Spleen (tissue), 11 donors: ENCODE measurements at regions not wholly inside any gene's neighbourhood (a gene's known extent, or its start where the extent isn't known, plus 50 kb on each side); places are given as distances from the start of the nearest gene placed in this dataset.

Experiments
- DNase-seq: peaks from one replicate; pipeline ENCODE4 v3.0.0-alpha.2; 2020
- H3K27ac ChIP-seq, 8 donors: fragments of 200-600 bp; sonication (generic) in 7 of 8; 1 replicate in 4 of 8; 2 replicates in 4 of 8; pipeline versions ENCODE4 v1.5.0 to v1.8.0; 2016 to 2021; ENCODE audit warnings: inconsistent platforms in 4 of 8, mild to moderate bottlenecking in 4 of 8, moderate library complexity in 1 of 8
- H3K27me3 ChIP-seq, 7 donors: fragments of 200-600 bp; sonication (generic) in 6 of 7; replicated peaks in 1 of 7; 1 replicate in 4 of 7; 2 replicates in 3 of 7; pipeline versions ENCODE4 v1.5.0 to v1.8.0; 2016 to 2021; ENCODE audit warnings: inconsistent platforms in 3 of 7, mild to moderate bottlenecking in 1 of 7
- H3K36me3 ChIP-seq, 6 donors: fragments of 200-600 bp; sonication (generic) in 5 of 6; 1 replicate in 4 of 6; 2 replicates in 2 of 6; pipeline versions ENCODE4 v1.5.0 to v1.8.0; 2016 to 2021; ENCODE audit warnings: inconsistent platforms in 2 of 6
- H3K4me1 ChIP-seq, 6 donors: fragments of 200-600 bp; sonication (generic) in 5 of 6; 1 replicate in 3 of 6; 2 replicates in 3 of 6; pipeline versions ENCODE4 v1.5.0 to v1.8.0; 2016 to 2021; ENCODE audit warnings: inconsistent platforms in 3 of 6
- H3K4me3 ChIP-seq, 8 donors: fragments of 200-600 bp; sonication (generic) in 7 of 8; 1 replicate in 4 of 8; 2 replicates in 4 of 8; pipeline versions ENCODE4 v1.5.0 to v1.8.0; 2016 to 2021; ENCODE audit warnings: inconsistent platforms in 4 of 8, mild to moderate bottlenecking in 4 of 8, moderate library complexity in 2 of 8
- H3K9me3 ChIP-seq, 8 donors: fragments of 200-600 bp; sonication (generic) in 7 of 8; 1 replicate in 4 of 8; 2 replicates in 4 of 8; pipeline versions ENCODE4 v1.5.0 to v1.8.0; 2016 to 2021; ENCODE audit warnings: inconsistent platforms in 4 of 8
- POLR2A ChIP-seq, 3 donors: fragments of 450-650 bp; IDR thresholded peaks; one replicate each; pipeline ENCODE4 v1.5.1; 2017; ENCODE audit warnings: antibody characterized with exemption in 3 of 3, mild to moderate bottlenecking in 1 of 3
- POLR2AphosphoS5 ChIP-seq, 3 donors: sonication (generic); formaldehyde crosslinking; IDR thresholded peaks; one replicate each; pipeline ENCODE4 v1.5.1; 2017; ENCODE audit warnings: antibody characterized with exemption in 3 of 3
- WGBS, 5 donors: extraction: QIAGEN DNeasy Blood & Tissue Kit in 3 of 5; methylation state at CpG; one replicate each; pipeline versions ENCODE4 v1.1.5 to v1.1.7; 2013 to 2018; 5-methylcytosine and 5-hydroxymethylcytosine counted together
- intact Hi-C: fragments of 100-400 bp; cut with DNase I; formaldehyde crosslinking; loops from one replicate; pipeline ENCODE4 v1.15.0; 2023; ENCODE audit warnings: low total_unique reads
- TF ChIP-seq, protein P1 (sequence below), 11 experiments: fragments of 200-600 bp in 7 of 11; fragments of 450-650 bp in 4 of 11; sonication (generic) in 4 of 11; IDR thresholded peaks in 8 of 11; conservative IDR thresholded peaks in 3 of 11; 1 replicate in 7 of 11; 2 replicates in 4 of 11; pipeline versions ENCODE4 v1.4.0 to v1.8.0; 2016 to 2021; ENCODE audit warnings: antibody characterized with exemption in 11 of 11, inconsistent platforms in 4 of 11, mild to moderate bottlenecking in 1 of 11
- donor health status: healthy with polysubstance abuse.
- donor health status: DM: no; HTN: no; CAD: no; lungs with moderate emphysema.
- donor health status: DM: no; HTN: no; CAD: no.
- donor health status: Bipolar disorder and iron deficiency.
- donor health status: healthy.
- donor health status: DM: no; HTN: no; CAD: no.
- donor health status: DM: yes; HTN: yes; CAD: no.

DNA sequence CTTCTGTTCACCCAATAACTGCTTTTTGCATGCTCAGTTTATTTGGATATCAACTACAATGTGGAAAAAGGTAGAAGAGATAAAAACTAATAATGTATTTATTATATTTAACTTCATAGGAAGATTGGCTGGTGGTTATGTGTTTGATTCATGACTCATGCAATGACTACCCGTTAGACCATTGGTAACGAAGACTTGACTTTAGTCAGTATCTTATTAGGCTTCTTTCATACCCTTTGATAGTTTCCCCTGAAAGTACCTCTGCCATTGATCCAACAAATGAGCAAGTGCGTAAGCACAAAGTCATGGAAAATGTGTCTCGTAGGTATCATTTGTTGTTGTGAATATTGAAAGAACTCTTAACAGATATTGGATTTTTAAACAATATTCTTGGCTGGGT lies 394.7 kb downstream of the PPP3CA start:
- intact Hi-C loops, result no loop called here
- TF ChIP-seq POLR2A (IDR thresholded peaks at IDR 0.05) (no peak), POLR2AphosphoS5 (IDR thresholded peaks at IDR 0.05) (no peak)
- TF ChIP-seq, protein P1, sequence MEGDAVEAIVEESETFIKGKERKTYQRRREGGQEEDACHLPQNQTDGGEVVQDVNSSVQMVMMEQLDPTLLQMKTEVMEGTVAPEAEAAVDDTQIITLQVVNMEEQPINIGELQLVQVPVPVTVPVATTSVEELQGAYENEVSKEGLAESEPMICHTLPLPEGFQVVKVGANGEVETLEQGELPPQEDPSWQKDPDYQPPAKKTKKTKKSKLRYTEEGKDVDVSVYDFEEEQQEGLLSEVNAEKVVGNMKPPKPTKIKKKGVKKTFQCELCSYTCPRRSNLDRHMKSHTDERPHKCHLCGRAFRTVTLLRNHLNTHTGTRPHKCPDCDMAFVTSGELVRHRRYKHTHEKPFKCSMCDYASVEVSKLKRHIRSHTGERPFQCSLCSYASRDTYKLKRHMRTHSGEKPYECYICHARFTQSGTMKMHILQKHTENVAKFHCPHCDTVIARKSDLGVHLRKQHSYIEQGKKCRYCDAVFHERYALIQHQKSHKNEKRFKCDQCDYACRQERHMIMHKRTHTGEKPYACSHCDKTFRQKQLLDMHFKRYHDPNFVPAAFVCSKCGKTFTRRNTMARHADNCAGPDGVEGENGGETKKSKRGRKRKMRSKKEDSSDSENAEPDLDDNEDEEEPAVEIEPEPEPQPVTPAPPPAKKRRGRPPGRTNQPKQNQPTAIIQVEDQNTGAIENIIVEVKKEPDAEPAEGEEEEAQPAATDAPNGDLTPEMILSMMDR (IDR thresholded peaks at IDR 0.05 in 8 of 11, conservative IDR thresholded peaks at IDR 0.05 in 3 of 11), result no peak
- no peak for DNase-seq
- Histone ChIP-seq H3K36me3 (no peaks in the 10 kb centered on the region), H3K4me1 (no peaks in the 10 kb centered on the region), H3K27me3 (no peaks in the 10 kb centered on the region), H3K9me3 (no peaks in the 10 kb centered on the region), H3K27ac (no peak overlapping the region), H3K4me3 (no peak overlapping the region)
- 75 to 89% (median 88%) methylated on average over 4 of the region's 4 CpGs for WGBS, 5 donors

DNA sequence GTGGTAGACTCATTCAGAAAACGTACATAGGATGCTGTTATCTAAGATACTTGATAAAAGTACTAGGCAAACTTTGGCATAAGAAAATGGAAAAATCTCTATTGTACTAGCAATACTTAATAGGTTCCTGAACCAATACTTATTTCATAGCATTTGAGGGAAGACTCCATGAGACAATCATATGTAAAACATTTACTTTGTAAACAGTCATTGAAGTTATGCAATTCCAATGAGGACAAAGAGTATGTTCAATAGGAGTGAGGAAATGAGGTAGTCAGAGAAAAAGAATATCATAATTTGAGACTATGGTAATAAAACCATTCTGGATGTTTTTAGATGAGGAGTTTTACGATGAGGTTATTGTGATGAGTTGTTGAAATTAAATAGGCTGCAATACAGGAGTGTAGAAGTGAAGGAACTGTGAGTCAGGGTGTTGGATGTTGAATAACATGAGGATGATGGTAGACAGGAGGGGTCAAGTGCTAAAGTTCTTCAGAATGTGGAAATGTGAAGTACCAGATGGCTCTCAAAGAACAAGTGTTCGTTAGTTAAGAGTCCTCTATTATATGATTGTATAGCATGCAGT lies 397.9 kb downstream of the PPP3CA start:
- Histone ChIP-seq H3K27ac (no peak overlapping the region), H3K9me3 (peaks cover 0 to 15% (median 0%) of the 10 kb centered on the region in 8 donors), H3K4me3 (no peak overlapping the region), H3K4me1 (no peaks in the 10 kb centered on the region), H3K36me3 (no peaks in the 10 kb centered on the region), H3K27me3 (no peaks in the 10 kb centered on the region)
- DNase-seq, result no peak
- WGBS, 5 donors, result 70 to 90% (median 81%) methylated on average over 3 of the region's 3 CpGs
- TF ChIP-seq POLR2A (IDR thresholded peaks at IDR 0.05), result no peak
- no peak for TF ChIP-seq POLR2AphosphoS5 (IDR thresholded peaks at IDR 0.05)
- TF ChIP-seq, protein P1 (IDR thresholded peaks at IDR 0.05 in 8 of 11, conservative IDR thresholded peaks at IDR 0.05 in 3 of 11), result no peak
- intact Hi-C loops, result no loop called here

- no peak for DNase-seq
- peaks cover 0 to 17% (median 0%) of the 10 kb centered on the region in 8 donors for H3K9me3 ChIP-seq
- H3K27ac ChIP-seq, result no peak overlapping the region
- intact Hi-C loops, result no loop called here
- no peak overlapping the region for H3K4me3 ChIP-seq
- H3K4me1 ChIP-seq, result no peaks in the 10 kb centered on the region
- H3K27me3 ChIP-seq, result no peaks in the 10 kb centered on the region
- WGBS, 5 donors, result 58 to 84% (median 75%) methylated on average over 4 of the region's 4 CpGs
- H3K36me3 ChIP-seq, result no peaks in the 10 kb centered on the region
- no peak for TF ChIP-seq POLR2A (IDR thresholded peaks at IDR 0.05)
- no peak for TF ChIP-seq POLR2AphosphoS5 (IDR thresholded peaks at IDR 0.05)
- TF ChIP-seq, protein P1 (IDR thresholded peaks at IDR 0.05 in 8 of 11, conservative IDR thresholded peaks at IDR 0.05 in 3 of 11), result no peak
Observed at GRCh38 chr4:100948911-100949310, 398.4 kb downstream of the PPP3CA start.

- no peak for DNase-seq
- Histone ChIP-seq H3K4me3 (no peak overlapping the region), H3K27me3 (no peaks in the 10 kb centered on the region), H3K36me3 (no peaks in the 10 kb centered on the region), H3K9me3 (peaks cover 0 to 31% (median 3%) of the 10 kb centered on the region in 8 donors), H3K4me1 (no peaks in the 10 kb centered on the region), H3K27ac (no peak overlapping the region)
- no peak for TF ChIP-seq POLR2AphosphoS5 (IDR thresholded peaks at IDR 0.05)
- intact Hi-C loops, result no loop called here
Observed at GRCh38 chr4:100945789-100946188, 401.5 kb downstream of the PPP3CA start.

- no peak for DNase-seq
- Histone ChIP-seq H3K36me3 (no peaks in the 10 kb centered on the region), H3K4me1 (peaks cover 0 to 2% (median 0%) of the 10 kb centered on the region in 6 donors), H3K9me3 (peaks cover 0 to 12% (median 3%) of the 10 kb centered on the region in 8 donors), H3K27ac (no peak overlapping the region), H3K4me3 (no peak overlapping the region), H3K27me3 (no peaks in the 10 kb centered on the region)
- WGBS, 5 donors, result 92 to 100% (median 97%) methylated on average over 2 of the region's 2 CpGs
- intact Hi-C loops, result no loop called here
- TF ChIP-seq POLR2A (IDR thresholded peaks at IDR 0.05) (no peak), POLR2AphosphoS5 (IDR thresholded peaks at IDR 0.05) (no peak)
- TF ChIP-seq, protein P1 (IDR thresholded peaks at IDR 0.05 in 8 of 11, conservative IDR thresholded peaks at IDR 0.05 in 3 of 11), result no peak
Observed at GRCh38 chr4:100938698-100939097, 408.6 kb downstream of the PPP3CA start.
